WTC11 (cell line): ENCODE measurements at regions not wholly inside any gene's neighbourhood (a gene's known extent, or its start where the extent isn't known, plus 50 kb on each side); places are given as distances from the start of the nearest gene placed in this dataset.

ENCODE experiments used
- ATAC-seq: fragments of 200-7000 bp; cut with Tn5 transposase; 2 replicates; pipeline ENCODE4 v1.10.0; 2021; ENCODE audit warnings: mild to moderate bottlenecking, moderate library complexity
- CTCF ChIA-PET: fragments of 300-600 bp; sonication (Branson Sonifier 250); formaldehyde crosslinking; loops from one replicate; lab custom pipeline; 2021; ENCODE audit warnings: antibody characterized with exemption; lab: Charles Lee
- POLR2A ChIA-PET: fragments of 350-600 bp; sonication (Branson Sonifier 250); formaldehyde crosslinking; loops from one replicate; lab custom pipeline; 2021; ENCODE audit warnings: antibody characterized with exemption; lab: Charles Lee
- DNase-seq: peaks from one replicate; pipeline ENCODE4 v3.0.0; 2021; ENCODE audit warnings: low spot score
- H3K27ac Mint-ChIP-seq: 2 replicates; pipeline ENCODE4 v1.8.0; 2021; ENCODE audit warnings: mixed read lengths
- H3K27me3 Mint-ChIP-seq: 2 replicates; pipeline ENCODE4 v1.8.0; 2021; ENCODE audit warnings: low read depth, mild to moderate bottlenecking, moderate library complexity, mixed read lengths
- H3K36me3 Mint-ChIP-seq: 2 replicates; pipeline ENCODE4 v1.8.0; 2021; ENCODE audit warnings: mixed read lengths
- H3K4me1 Mint-ChIP-seq: 2 replicates; pipeline ENCODE4 v1.8.0; 2022; ENCODE audit warnings: mixed read lengths
- H3K4me3 Mint-ChIP-seq: 2 replicates; pipeline ENCODE4 v1.8.0; 2021; ENCODE audit warnings: mild to moderate bottlenecking, moderate library complexity, mixed read lengths
- H3K9me3 Mint-ChIP-seq: 2 replicates; pipeline ENCODE4 v1.8.0; 2021; ENCODE audit warnings: mixed read lengths
- CREM ChIP-seq: sonication (generic); formaldehyde crosslinking; IDR thresholded peaks from 2 replicates; pipeline ENCODE4 v1.8.1; 2022; ENCODE audit warnings: mild to moderate bottlenecking, missing genetic modification reagents, moderate library complexity
- EMX1 ChIP-seq: fragments of 250-450 bp; sonication (Bioruptor Pico); IDR thresholded peaks from 2 replicates; pipeline ENCODE4 v1.8.0; 2021; ENCODE audit warnings: mild to moderate bottlenecking
- JUN ChIP-seq: sonication (generic); formaldehyde crosslinking; IDR thresholded peaks from 2 replicates; pipeline ENCODE4 v1.8.0; 2023; ENCODE audit warnings: mild to moderate bottlenecking, missing genetic modification reagents
- KAT7 ChIP-seq: sonication (generic); formaldehyde crosslinking; IDR thresholded peaks from 2 replicates; pipeline ENCODE4 v1.8.1; 2023; ENCODE audit warnings: missing genetic modification reagents, mild to moderate bottlenecking, borderline replicate concordance
- NFATC4 ChIP-seq: fragments of 250-450 bp; sonication (Bioruptor Pico); IDR thresholded peaks from 2 replicates; pipeline ENCODE4 v1.9.0; 2021; ENCODE audit warnings: mild to moderate bottlenecking
- OVOL2 ChIP-seq: fragments of 250-450 bp; sonication (Bioruptor Pico); IDR thresholded peaks from 2 replicates; pipeline ENCODE4 v1.9.0; 2021; ENCODE audit warnings: mild to moderate bottlenecking, borderline replicate concordance
- ZNF121 ChIP-seq: sonication (generic); formaldehyde crosslinking; IDR thresholded peaks from 2 replicates; pipeline ENCODE4 v1.8.0; 2023; ENCODE audit warnings: missing genetic modification reagents
- ZNF138 ChIP-seq: sonication (generic); formaldehyde crosslinking; conservative IDR thresholded peaks from 2 replicates; pipeline ENCODE4 v1.8.1; 2022; ENCODE audit warnings: mild to moderate bottlenecking, moderate library complexity, missing genetic modification reagents
- ZNF317 ChIP-seq: sonication (generic); formaldehyde crosslinking; IDR thresholded peaks from 2 replicates; pipeline ENCODE4 v1.8.1; 2023; ENCODE audit warnings: low read depth, mild to moderate bottlenecking, moderate library complexity, missing genetic modification reagents, borderline replicate concordance
- TF ChIP-seq, protein P1 (sequence below): sonication (generic); formaldehyde crosslinking; IDR thresholded peaks from 2 replicates; pipeline ENCODE4 v1.8.0; 2023; ENCODE audit warnings: missing genetic modification reagents
- TF ChIP-seq, protein P2 (sequence below): sonication (generic); formaldehyde crosslinking; IDR thresholded peaks from 2 replicates; pipeline ENCODE4 v1.8.0; 2022; ENCODE audit warnings: mild to moderate bottlenecking, missing genetic modification reagents
- TF ChIP-seq, protein P3 (sequence below): sonication (generic); formaldehyde crosslinking; IDR thresholded peaks from 2 replicates; pipeline ENCODE4 v1.8.1; 2023; ENCODE audit warnings: mild to moderate bottlenecking, missing genetic modification reagents
- TF ChIP-seq, protein P4 (sequence below): fragments of 250-450 bp; sonication (Bioruptor Pico); conservative IDR thresholded peaks from 2 replicates; pipeline ENCODE4 v1.9.0; 2021; ENCODE audit warnings: mild to moderate bottlenecking
- TF ChIP-seq, protein P5 (sequence below): sonication (generic); formaldehyde crosslinking; IDR thresholded peaks from 2 replicates; pipeline ENCODE4 v1.8.0; 2022; ENCODE audit warnings: mild to moderate bottlenecking, missing genetic modification reagents
- TF ChIP-seq, protein P6 (sequence below): sonication (generic); formaldehyde crosslinking; conservative IDR thresholded peaks from 2 replicates; pipeline ENCODE4 v1.8.1; 2022; ENCODE audit warnings: mild to moderate bottlenecking, missing genetic modification reagents
- TF ChIP-seq, protein P7 (sequence below): sonication (generic); formaldehyde crosslinking; IDR thresholded peaks from 2 replicates; pipeline ENCODE4 v1.8.1; 2022; ENCODE audit warnings: low read depth, missing genetic modification reagents, borderline replicate concordance
- TF ChIP-seq, protein P8 (sequence below): sonication (generic); formaldehyde crosslinking; IDR thresholded peaks from 2 replicates; pipeline ENCODE4 v1.8.1; 2023; ENCODE audit warnings: mild to moderate bottlenecking, missing genetic modification reagents, moderate library complexity
- TF ChIP-seq, protein P9 (sequence below): fragments of 250-450 bp; sonication (Bioruptor Pico); IDR thresholded peaks from 2 replicates; pipeline ENCODE4 v1.9.0; 2021; ENCODE audit warnings: moderate library complexity, mild to moderate bottlenecking, inconsistent platforms, borderline replicate concordance
- TF ChIP-seq, protein P10 (sequence below): fragments of 250-450 bp; sonication (Bioruptor Pico); IDR thresholded peaks from 2 replicates; pipeline ENCODE4 v2.1.2; 2022; ENCODE audit warnings: mild to moderate bottlenecking, moderate library complexity
- TF ChIP-seq, protein P11 (sequence below): sonication (generic); formaldehyde crosslinking; IDR thresholded peaks from 2 replicates; pipeline ENCODE4 v1.8.1; 2023; ENCODE audit warnings: mild to moderate bottlenecking, moderate library complexity, missing genetic modification reagents

DNA sequence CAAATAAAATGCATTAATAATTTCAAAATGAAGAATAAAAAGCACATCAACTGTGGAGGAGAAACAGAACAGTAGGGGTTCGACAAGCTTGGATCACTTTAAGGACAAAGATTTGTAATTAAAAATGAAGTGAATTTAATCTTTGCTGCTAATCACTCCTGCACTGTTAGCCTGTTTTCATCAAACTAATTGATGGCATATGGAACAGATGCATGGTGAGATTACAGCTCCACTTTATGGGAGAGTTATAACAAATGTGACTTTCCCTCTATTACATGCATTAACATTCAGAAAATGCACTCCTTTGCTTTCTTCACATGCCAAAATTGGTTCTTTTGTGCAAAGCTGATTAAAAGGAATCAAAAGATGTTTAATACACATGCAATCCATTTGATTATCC lies 207.2 kb upstream of the C21orf91 start (continued):
- TF ChIP-seq, protein P1, sequence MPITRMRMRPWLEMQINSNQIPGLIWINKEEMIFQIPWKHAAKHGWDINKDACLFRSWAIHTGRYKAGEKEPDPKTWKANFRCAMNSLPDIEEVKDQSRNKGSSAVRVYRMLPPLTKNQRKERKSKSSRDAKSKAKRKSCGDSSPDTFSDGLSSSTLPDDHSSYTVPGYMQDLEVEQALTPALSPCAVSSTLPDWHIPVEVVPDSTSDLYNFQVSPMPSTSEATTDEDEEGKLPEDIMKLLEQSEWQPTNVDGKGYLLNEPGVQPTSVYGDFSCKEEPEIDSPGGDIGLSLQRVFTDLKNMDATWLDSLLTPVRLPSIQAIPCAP (CRISPR knock-in tag): no peak
- TF ChIP-seq ZNF138 (CRISPR knock-in tag) (no peak), JUN (no peak), NFATC4 (CRISPR knock-in tag) (no peak)
- TF ChIP-seq, protein P2, sequence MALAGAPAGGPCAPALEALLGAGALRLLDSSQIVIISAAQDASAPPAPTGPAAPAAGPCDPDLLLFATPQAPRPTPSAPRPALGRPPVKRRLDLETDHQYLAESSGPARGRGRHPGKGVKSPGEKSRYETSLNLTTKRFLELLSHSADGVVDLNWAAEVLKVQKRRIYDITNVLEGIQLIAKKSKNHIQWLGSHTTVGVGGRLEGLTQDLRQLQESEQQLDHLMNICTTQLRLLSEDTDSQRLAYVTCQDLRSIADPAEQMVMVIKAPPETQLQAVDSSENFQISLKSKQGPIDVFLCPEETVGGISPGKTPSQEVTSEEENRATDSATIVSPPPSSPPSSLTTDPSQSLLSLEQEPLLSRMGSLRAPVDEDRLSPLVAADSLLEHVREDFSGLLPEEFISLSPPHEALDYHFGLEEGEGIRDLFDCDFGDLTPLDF (CRISPR knock-in tag): no peak
- TF ChIP-seq, protein P3, sequence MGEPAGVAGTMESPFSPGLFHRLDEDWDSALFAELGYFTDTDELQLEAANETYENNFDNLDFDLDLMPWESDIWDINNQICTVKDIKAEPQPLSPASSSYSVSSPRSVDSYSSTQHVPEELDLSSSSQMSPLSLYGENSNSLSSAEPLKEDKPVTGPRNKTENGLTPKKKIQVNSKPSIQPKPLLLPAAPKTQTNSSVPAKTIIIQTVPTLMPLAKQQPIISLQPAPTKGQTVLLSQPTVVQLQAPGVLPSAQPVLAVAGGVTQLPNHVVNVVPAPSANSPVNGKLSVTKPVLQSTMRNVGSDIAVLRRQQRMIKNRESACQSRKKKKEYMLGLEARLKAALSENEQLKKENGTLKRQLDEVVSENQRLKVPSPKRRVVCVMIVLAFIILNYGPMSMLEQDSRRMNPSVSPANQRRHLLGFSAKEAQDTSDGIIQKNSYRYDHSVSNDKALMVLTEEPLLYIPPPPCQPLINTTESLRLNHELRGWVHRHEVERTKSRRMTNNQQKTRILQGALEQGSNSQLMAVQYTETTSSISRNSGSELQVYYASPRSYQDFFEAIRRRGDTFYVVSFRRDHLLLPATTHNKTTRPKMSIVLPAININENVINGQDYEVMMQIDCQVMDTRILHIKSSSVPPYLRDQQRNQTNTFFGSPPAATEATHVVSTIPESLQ (CRISPR knock-in tag): no peak
- TF ChIP-seq, protein P4, sequence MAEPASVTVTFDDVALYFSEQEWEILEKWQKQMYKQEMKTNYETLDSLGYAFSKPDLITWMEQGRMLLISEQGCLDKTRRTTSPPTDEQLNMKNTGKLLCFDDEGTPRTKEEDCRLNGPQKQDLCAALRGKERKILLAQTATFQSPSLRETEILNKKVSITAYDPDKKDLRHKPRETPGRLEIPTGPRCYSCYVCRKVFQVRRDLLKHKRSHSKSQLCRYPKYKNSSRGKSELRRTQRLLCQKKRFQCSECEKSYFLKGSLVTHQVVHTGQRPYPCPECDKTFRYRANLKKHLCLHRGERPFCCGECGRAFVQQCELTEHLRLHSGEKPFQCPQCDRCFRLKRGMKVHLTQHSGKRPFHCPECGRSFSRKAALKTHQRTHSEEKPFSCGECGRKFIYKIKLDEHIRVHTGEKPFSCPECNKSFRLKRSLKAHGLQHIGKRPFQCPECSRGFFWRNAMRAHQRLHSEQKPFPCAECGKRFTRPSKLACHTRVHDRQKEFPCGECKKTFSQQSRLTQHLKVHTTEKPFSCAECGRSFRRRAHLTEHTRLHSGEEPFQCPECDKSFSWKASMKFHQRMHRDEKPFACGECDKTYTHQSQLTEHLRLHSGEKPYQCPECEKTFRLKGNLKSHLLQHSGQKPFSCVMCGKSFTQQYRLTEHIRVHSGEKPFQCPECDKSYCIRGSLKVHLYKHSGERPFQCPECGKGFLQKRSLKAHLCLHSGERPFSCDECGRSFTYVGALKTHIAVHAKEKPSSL: no peak

DNA sequence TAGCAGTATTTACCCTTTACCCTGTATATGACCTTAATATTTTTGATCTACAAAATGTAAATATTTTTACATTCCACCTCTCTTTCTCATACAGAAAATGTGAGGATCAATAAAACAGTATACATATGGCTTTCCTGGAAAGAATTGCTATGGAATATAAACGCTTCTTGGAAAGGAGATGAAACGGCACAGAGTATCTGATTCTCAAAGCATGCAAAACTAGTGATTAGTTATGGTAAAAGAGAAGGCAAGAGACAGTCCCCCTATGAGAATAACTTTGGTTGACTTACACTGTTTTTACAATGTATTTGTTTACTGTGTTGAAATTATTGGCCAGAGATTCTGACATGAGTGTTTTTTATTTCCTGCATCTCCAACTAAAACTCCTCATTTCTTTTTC lies 204.6 kb upstream of the C21orf91 start:
- Mint-ChIP-seq H3K27me3 (no peaks in the 10 kb centered on the region), H3K4me1 (peaks cover 10% of the 10 kb centered on the region), H3K9me3 (no peaks in the 10 kb centered on the region), H3K4me3 (no peak overlapping the region), H3K27ac (no peak overlapping the region), H3K36me3 (no peaks in the 10 kb centered on the region)
- ATAC-seq (no peak), DNase-seq (no peak)
- CTCF ChIA-PET: interaction anchor here (1.1 kb wide), 1 partner anchor 17 kb away, joined by 4 read pairs; no protein-coding TSS in a partner anchor
- POLR2A ChIA-PET: no interaction called here
- TF ChIP-seq, protein P5, sequence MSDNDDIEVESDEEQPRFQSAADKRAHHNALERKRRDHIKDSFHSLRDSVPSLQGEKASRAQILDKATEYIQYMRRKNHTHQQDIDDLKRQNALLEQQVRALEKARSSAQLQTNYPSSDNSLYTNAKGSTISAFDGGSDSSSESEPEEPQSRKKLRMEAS: no peak
- TF ChIP-seq, protein P6, sequence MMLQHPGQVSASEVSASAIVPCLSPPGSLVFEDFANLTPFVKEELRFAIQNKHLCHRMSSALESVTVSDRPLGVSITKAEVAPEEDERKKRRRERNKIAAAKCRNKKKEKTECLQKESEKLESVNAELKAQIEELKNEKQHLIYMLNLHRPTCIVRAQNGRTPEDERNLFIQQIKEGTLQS (CRISPR knock-in tag): no peak
- TF ChIP-seq ZNF317 (no peak), KAT7 (no peak), ZNF121 (CRISPR knock-in tag) (no peak), CREM (no peak), OVOL2 (CRISPR knock-in tag) (no peak), EMX1 (CRISPR knock-in tag) (no peak)
- TF ChIP-seq, protein P7, sequence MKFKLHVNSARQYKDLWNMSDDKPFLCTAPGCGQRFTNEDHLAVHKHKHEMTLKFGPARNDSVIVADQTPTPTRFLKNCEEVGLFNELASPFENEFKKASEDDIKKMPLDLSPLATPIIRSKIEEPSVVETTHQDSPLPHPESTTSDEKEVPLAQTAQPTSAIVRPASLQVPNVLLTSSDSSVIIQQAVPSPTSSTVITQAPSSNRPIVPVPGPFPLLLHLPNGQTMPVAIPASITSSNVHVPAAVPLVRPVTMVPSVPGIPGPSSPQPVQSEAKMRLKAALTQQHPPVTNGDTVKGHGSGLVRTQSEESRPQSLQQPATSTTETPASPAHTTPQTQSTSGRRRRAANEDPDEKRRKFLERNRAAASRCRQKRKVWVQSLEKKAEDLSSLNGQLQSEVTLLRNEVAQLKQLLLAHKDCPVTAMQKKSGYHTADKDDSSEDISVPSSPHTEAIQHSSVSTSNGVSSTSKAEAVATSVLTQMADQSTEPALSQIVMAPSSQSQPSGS (CRISPR knock-in tag): no peak
- TF ChIP-seq, protein P8, sequence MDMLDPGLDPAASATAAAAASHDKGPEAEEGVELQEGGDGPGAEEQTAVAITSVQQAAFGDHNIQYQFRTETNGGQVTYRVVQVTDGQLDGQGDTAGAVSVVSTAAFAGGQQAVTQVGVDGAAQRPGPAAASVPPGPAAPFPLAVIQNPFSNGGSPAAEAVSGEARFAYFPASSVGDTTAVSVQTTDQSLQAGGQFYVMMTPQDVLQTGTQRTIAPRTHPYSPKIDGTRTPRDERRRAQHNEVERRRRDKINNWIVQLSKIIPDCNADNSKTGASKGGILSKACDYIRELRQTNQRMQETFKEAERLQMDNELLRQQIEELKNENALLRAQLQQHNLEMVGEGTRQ (CRISPR knock-in tag): no peak
- TF ChIP-seq, protein P9, sequence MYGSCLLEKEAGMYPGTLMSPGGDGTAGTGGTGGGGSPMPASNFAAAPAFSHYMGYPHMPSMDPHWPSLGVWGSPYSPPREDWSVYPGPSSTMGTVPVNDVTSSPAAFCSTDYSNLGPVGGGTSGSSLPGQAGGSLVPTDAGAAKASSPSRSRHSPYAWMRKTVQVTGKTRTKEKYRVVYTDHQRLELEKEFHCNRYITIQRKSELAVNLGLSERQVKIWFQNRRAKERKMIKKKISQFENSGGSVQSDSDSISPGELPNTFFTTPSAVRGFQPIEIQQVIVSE: no peak
- TF ChIP-seq, protein P10, sequence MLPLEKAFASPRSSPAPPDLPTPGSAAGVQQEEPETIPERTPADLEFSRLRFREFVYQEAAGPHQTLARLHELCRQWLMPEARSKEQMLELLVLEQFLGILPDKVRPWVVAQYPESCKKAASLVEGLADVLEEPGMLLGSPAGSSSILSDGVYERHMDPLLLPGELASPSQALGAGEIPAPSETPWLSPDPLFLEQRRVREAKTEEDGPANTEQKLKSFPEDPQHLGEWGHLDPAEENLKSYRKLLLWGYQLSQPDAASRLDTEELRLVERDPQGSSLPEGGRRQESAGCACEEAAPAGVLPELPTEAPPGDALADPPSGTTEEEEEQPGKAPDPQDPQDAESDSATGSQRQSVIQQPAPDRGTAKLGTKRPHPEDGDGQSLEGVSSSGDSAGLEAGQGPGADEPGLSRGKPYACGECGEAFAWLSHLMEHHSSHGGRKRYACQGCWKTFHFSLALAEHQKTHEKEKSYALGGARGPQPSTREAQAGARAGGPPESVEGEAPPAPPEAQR (CRISPR knock-in tag): no peak
- TF ChIP-seq, protein P11, sequence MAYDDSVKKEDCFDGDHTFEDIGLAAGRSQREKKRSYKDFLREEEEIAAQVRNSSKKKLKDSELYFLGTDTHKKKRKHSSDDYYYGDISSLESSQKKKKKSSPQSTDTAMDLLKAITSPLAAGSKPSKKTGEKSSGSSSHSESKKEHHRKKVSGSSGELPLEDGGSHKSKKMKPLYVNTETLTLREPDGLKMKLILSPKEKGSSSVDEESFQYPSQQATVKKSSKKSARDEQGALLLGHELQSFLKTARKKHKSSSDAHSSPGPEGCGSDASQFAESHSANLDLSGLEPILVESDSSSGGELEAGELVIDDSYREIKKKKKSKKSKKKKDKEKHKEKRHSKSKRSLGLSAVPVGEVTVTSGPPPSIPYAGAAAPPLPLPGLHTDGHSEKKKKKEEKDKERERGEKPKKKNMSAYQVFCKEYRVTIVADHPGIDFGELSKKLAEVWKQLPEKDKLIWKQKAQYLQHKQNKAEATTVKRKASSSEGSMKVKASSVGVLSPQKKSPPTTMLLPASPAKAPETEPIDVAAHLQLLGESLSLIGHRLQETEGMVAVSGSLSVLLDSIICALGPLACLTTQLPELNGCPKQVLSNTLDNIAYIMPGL (CRISPR knock-in tag): no peak
